ENCODE measurements at regions not wholly inside any gene's neighbourhood (a gene's known extent, or its start where the extent isn't known, plus 50 kb on each side); places are given as distances from the start of the nearest gene placed in this dataset.

GRCh38 chr7:15938115-15938514 is 251.6 kb upstream of the MEOX2 start:
- H2AFZ ChIP-seq = no peak overlapping the region
- H3K36me3 ChIP-seq (ENCODE audit: insufficient read depth) = no peaks in the 10 kb centered on the region
- Mint-ChIP-seq H3K4me1 (peaks cover 3% of the 10 kb centered on the region), H3K27ac (no peak overlapping the region), H3K36me3 (ENCODE audit: low read depth) (peaks cover 3% of the 10 kb centered on the region; the same call in 1 of the 3 replicates), H3K27me3 (ENCODE audit: insufficient read depth, low read depth, poor library complexity) (peaks cover under 1% of the 10 kb centered on the region), H3K4me3 (no peak overlapping the region), H3K9me3 (no peaks in the 10 kb centered on the region; the same call in 2 of the 3 replicates)
- no peaks in the 10 kb centered on the region for H4K20me1 ChIP-seq (replicated peaks; ENCODE audit: insufficient read depth)
- no peak for DNase-seq (ENCODE audit: low spot score)
- no peaks in the 10 kb centered on the region; the same call in 1 of the 2 replicates for H3K27me3 ChIP-seq (ENCODE audit: insufficient read depth)
- peaks cover 3% of the 10 kb centered on the region; the same call in 1 of the 2 replicates for H3K4me1 ChIP-seq (ENCODE audit: insufficient read depth)
- ATAC-seq = no peak
- no peak overlapping the region for H3K4me2 ChIP-seq
- H3K4me3 ChIP-seq = no peak overlapping the region
- H3K27ac ChIP-seq (ENCODE audit: low read depth) = no peak overlapping the region
- H3K9me2 ChIP-seq (ENCODE audit: insufficient read depth) = no peaks in the 10 kb centered on the region
- no peaks in the 10 kb centered on the region for H3K79me2 ChIP-seq (replicated peaks; ENCODE audit: insufficient read depth)
- H3F3A ChIP-seq (replicated peaks; ENCODE audit: low read depth) = no peaks in the 10 kb centered on the region
- no peak for TF ChIP-seq CREB1 (CRISPR knock-in tag; IDR thresholded peaks at IDR 0.05; ENCODE audit: low read depth)
- TF ChIP-seq NANOG (IDR thresholded peaks at IDR 0.05; ENCODE audit: borderline replicate concordance) = no peak

GRCh38 chr7:15937571-15937970 is 251.1 kb upstream of the MEOX2 start:
- peaks cover 3% of the 10 kb centered on the region; the same call in 1 of the 3 replicates for H3K36me3 Mint-ChIP-seq (ENCODE audit: low read depth)
- H3K9me3 Mint-ChIP-seq = no peaks in the 10 kb centered on the region; the same call in 2 of the 3 replicates
- peaks cover 2% of the 10 kb centered on the region for H3K27me3 Mint-ChIP-seq (ENCODE audit: insufficient read depth, low read depth, poor library complexity)
- H3K9me2 ChIP-seq (ENCODE audit: insufficient read depth) = no peaks in the 10 kb centered on the region
- peaks cover 6% of the 10 kb centered on the region for H3K4me1 Mint-ChIP-seq
- TF ChIP-seq EZH2phosphoT487 (IDR thresholded peaks at IDR 0.05; ENCODE audit: unreplicated experiment) (no peak), ZNF114 (CRISPR knock-in tag; IDR thresholded peaks at IDR 0.05) (no peak), ZNF331 (CRISPR knock-in tag; IDR thresholded peaks at IDR 0.05; ENCODE audit: low read depth) (no peak), NANOG (IDR thresholded peaks at IDR 0.05; ENCODE audit: borderline replicate concordance) (no peak), STAT1 (IDR thresholded peaks at IDR 0.05; ENCODE audit: unreplicated experiment) (no peak), REST (IDR thresholded peaks at IDR 0.05; ENCODE audit: unreplicated experiment) (no peak), JUNB (IDR thresholded peaks at IDR 0.05; ENCODE audit: unreplicated experiment) (no peak), EZH2 (IDR thresholded peaks at IDR 0.05; ENCODE audit: low read depth, unreplicated experiment) (no peak), CTCF (conservative IDR thresholded peaks at IDR 0.05; ENCODE audit: low read depth in 2 of 2) (no peak), CREB1 (CRISPR knock-in tag; IDR thresholded peaks at IDR 0.05; ENCODE audit: low read depth) (no peak)
- H3F3A ChIP-seq (replicated peaks; ENCODE audit: low read depth) = no peaks in the 10 kb centered on the region
- H3K4me3 Mint-ChIP-seq = no peak overlapping the region
- H3K27me3 ChIP-seq (ENCODE audit: insufficient read depth) = no peaks in the 10 kb centered on the region; the same call in 1 of the 2 replicates
- peaks cover 8% of the 10 kb centered on the region; the same call in 1 of the 2 replicates for H3K4me1 ChIP-seq (ENCODE audit: insufficient read depth)
- no peaks in the 10 kb centered on the region for H3K36me3 ChIP-seq (ENCODE audit: insufficient read depth)
- no peak for ATAC-seq
- H3K27ac ChIP-seq (ENCODE audit: low read depth) = no peak overlapping the region
- H3K4me3 ChIP-seq = no peak overlapping the region
- H3K4me2 ChIP-seq = no peak overlapping the region
- DNase-seq (ENCODE audit: low spot score) = no peak
- no peaks in the 10 kb centered on the region for H4K20me1 ChIP-seq (replicated peaks; ENCODE audit: insufficient read depth)
- H3K79me2 ChIP-seq (replicated peaks; ENCODE audit: insufficient read depth) = no peaks in the 10 kb centered on the region
- H3K27ac Mint-ChIP-seq = no peak overlapping the region
- H2AFZ ChIP-seq = no peak overlapping the region

Measured in GM23338 (cell line).